NCI-H82 (cell line): ENCODE measurements at regions not wholly inside any gene's neighbourhood (a gene's known extent, or its start where the extent isn't known, plus 50 kb on each side); places are given as distances from the start of the nearest gene placed in this dataset.

ENCODE experiments used
- DNase-seq: peaks from one replicate; lab custom pipeline; 2025; lab: John Stamatoyannopoulos, UW

DNA sequence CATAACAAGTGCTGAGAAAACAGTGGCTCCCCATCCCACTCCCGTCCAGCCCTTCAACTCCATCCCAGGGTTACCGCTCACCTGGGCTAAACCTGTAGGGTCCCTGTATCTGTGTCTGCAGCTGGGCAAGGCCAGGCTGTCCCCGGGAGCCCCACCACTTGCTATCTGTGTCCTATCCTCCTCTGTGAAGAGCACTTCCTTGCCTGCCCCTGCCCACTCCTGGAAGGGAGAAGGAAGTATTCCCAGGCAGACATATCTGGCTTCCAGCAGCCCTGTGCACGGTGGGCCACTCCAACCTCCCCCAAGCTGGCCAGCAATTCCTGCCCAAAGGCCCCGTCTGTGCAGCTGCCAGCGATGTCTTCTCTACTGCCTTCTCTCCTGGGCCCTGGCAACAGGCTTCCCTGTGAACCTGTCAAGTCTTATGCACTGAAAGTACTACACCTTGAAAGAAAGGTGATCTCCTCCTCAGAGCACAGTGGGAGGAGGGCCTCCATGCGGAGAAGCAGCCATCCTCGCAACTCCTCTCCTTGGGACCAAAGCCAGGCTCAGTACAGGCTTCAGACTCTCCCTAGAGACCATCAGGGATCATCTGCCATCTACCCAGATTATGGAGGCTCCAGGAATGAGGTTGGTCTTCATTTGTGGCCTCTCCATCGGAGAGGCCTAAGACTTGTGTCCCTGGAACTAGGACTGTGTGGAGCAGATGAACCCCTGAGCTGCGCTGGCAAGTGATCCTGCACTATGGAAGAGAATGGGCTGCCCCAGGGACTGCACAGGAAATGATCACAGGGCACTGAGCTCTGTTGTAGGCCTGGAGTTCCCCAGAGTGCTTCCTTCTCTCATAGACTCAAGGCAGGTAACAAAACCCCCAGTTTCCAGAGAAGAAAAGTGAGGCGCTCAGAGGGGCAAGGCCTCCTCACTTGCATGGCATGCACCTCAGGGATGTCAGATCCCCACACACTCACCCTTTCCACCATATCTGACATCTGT, 663.6 kb downstream of the BCL11B start:
- no peak for DNase-seq

DNA sequence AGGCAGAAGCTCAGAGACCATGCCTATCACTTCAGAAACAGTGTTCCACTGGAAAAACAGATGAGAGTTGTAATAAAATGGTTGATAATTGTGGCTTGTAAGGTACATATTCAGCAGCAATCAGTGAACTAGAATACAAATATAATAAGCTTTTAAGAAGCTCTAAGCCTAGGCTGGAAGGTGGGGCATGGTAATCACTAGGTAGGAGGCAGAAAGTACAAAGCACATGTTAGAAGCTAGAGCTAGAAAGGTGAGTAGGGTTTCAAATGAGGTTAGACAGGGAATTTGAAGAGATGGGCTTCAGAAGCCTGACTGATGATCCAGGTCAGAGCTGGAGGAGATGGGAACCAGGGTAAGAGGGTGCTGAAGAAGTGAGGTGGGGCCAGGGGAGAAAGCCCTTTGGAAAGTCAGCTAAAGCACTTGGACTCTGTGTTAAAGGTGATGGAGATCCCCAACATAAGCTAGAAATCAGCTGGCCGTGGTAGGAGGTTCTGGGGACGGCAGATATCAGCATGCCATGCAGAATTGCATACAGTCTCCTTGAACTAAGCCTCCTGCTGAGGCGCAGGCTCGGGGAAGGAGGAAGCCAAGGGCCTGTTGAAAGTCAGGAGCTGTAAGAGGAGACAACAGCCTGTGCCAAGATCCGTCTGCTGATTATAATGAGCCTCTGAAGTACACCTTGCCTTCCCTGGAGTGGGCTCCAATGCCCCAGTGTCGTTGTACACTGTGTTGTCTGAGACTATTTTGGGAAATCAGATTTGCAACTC, 659.4 kb downstream of the BCL11B start:
- DNase-seq, result no peak

DNA sequence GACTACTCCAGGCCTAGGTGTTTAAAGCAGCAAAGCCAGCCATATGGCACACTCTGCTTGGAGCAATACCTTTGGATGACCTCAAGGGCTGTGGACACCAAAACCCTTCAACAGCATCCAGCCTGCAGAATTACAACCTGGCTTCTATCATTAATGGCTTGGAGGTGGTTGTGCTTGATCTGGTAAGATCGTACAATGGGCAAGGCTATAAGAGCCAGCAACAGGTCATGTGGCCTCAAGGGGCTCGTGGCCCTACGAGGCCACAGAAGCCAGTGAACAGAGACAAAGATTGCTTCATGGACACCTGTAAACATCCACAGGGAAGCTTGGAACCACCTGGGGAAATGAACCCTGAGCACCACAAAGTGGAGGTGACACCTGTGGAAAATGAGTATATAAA, 657.3 kb downstream of the BCL11B start:
- peak; percentile 8 for DNase-seq

DNA sequence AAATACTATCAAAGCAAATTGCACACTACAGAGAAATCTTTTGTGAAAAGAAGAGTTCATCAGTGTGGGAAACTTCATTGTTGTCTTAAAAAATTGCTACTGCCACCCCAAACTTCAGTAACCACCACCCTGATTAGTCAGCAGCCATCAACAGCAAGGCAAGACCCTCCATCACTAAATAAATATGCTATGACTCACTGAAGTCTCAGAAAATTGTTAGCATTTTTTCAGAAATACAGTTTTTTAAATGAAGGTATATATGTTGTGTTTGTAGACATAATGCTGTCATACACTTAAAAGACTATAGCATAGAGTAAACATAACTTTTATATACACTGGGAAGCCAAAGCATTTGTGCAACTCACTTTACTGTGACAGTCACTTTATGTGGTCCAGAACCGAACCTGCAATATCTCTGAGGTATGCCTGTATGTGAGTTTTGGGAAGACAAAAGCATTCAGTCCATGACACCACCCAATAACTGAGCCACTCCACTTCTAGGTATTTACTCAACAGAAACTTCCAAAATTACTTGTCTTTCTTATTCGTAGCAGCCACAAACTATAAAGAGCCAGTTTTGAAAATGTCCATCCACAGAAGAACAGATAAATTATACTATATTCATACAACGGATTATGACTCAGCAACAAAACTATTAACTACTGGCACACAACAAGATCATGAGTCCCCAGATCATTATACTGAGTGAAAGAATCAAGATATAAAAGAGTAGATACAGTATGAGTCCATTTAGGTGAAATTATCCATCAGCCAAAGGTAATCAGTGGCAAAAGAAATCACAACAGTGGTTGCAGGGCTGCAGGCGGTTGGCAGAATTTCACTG, 649.6 kb downstream of the BCL11B start:
- no peak for DNase-seq

DNA sequence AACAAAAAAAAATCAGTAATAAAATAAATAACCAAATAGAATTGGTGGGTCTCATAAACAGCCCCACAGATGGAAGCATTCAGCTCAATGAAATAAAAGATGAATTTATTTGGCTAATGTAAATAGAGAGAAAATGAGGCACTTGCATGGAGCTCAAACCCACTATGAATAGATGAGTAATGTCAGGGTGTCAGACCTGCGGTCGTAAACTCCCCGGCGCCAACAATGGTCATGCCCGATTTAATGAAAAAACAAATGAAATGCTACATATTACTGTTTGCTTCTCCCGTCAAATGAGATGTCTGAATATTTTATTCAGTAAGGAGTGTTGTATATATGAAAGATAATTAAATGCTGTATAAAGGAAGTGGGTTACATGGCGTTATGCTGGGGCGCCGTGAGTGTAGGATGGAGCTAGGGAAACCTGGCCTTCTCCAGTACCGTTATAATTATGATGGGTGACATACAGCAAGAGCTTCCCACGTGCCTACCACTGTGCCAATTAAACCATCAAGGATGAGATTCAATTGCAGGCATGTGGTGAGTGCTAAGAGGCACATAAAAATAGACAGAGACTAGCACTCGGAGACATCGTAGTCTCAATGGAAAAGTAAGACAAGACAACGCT, 648.1 kb downstream of the BCL11B start:
- no peak for DNase-seq

DNA sequence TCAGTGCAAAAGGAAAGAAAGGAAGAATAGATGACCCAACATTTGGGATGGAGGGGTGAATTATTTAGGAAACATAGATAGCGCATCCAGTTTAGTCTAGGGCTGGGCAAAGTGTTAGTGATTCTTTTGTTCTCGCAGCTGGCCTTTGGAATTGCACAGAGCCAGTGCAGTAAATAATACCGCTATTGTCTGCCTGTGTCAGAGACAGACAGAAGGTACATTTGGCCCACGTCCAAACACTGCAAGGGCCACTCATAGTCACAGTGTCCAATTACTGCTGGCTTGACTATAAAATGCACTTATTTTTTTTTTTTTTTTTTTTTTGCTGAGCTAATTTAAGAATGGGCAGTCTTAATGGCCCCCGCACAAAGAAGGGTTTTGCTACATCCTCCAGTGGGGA, 638.6 kb downstream of the BCL11B start:
- peak; percentile 85 for DNase-seq

DNA sequence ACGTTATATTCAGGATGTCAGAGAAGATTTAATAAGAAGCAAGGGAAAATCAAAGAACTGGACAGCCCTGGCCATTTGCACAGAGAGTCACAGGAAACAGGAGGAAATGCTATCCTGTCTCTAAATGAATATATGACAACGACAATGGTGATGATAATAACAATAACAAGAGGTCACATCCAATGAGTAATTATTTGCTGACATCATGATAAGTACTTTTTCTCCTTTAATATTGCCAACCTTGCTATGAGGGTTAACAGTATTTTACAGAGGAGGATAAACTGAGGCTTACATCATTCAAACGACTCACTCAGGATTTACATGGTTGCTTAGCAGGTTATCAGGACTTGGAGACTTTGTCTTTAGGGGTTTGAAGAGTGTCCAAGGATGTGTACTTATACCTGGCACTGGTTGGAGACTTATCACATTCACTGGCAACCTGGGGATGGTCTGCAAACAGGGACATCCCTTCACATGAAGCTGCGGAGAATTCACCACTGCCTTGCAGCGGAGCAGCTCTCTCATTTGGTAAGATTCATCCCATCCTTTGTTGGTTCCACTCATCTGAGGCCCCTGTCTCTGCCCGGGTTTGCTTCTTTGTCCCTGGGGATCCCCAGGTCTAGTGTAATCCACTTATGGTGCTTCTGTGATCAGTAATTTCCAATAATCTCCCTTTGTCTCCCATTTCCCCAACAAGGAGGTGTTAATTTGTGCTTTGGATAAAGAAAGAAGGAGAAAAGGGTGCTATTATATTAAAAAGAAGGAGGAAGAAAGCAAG, 637.8 kb downstream of the BCL11B start:
- peak; percentile 81 for DNase-seq

DNA sequence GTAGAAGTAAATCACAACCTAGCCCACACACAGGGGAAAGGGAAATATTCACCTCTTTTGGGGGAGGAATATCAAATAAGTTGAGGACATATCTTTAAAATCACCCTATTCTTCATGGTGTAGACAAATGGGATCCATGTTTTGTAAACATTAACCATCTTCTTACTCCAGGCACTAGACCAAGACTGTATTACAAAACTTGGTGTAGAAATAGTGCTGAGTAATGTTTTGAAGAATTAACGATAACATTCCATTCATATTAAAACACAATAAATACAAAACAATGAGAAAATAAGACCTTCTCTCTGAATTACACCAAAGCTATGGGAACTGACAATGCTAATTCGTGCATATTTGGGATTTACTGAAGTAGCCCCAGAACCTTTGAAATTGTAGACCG, 633.6 kb downstream of the BCL11B start:
- no peak for DNase-seq

DNA sequence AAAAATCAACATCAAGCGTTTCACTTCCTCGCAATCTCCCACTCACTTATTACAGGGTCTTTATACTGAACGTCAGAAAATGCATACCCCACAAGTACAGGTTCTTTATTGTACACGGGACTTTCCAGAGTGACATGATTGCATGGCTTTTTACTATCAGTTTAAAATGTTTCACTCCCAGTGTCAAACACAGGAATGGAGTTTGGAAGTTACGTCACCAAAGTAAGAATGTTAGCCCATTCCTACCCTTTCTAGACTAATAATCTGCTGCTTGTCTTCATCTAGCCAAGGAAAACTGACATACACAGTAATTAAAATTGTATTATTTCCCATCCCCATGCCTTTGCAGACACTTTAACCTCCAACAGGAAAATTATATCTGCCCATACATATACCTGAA, 624.2 kb downstream of the BCL11B start:
- DNase-seq, result no peak

DNA sequence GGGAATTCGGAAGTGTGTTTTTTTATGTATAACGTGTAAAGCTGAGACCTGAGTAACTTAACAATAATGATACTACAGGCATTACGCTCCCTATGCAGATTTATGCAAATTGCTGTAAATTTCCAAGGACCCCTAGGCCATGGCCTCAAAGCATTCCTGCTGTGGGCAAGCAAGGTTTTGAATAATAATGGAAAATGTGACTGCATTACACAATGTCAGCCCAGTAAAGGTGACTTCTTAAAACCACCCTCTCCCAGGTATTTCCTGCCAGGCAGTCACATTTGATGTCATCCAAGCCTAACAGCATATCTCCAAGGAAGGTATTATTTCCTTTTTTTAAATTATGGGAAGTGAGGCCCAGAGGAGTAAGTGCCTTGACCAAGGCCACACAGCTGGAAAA, 621.0 kb downstream of the BCL11B start:
- DNase-seq, result no peak

DNA sequence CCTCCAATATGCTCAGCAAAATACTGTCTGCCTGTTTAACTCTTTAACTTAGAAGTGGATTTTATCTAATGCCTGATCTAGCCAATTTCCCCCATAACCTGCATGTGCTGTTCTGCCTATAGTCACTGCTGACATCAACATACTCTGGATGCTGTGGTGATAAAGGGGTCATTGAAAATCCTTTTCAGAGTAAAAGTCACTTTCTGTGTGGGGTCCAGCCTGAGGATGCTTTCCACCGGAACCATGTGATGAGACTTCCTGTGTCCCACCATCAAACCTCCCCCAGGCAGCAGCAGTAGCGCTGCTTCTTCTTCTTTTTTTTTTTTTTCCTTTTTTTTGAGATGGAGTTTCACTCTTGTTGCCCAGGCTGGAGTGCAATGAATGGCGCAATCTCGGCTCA, 607.0 kb downstream of the BCL11B start:
- DNase-seq, result no peak

DNA sequence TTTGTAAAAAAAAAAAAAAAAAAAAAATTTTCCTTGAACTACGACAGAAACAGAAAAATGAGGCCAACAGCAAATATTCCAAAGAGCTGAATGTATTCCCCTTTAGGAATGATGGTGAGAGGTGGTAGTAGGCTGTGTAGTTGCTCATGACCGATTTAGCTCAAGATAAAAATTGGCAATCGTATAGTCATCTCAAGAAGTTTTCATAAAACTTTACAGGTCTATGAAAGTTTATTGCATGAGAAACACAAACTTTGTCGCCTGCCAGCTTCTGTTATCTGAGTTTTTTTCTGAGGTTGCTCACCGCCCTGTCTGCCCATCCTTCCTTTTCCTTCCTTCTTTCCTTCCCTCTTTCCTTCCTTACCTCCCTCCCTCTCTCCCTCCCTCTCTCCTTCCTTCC, 605.5 kb downstream of the BCL11B start:
- DNase-seq, result no peak

DNA sequence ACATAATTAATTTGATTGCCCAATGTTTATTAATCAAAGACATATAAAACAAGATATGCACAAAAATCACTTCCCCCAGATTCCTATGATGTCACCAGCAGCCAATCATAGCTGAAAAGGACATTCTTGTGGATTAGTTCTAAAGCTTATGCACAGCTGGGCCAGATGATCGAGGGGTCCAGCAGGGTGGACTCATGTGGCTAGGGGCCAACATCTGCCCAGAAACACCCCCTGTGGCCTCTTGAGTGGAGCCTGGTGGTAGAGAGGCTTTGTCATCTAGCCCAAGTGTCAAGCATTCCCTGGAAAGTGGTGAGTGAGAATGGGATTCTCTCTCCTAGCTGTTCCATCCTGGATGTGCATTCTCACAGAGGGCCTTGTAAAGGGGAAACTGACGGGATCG, 590.0 kb downstream of the BCL11B start:
- DNase-seq, result no peak

DNA sequence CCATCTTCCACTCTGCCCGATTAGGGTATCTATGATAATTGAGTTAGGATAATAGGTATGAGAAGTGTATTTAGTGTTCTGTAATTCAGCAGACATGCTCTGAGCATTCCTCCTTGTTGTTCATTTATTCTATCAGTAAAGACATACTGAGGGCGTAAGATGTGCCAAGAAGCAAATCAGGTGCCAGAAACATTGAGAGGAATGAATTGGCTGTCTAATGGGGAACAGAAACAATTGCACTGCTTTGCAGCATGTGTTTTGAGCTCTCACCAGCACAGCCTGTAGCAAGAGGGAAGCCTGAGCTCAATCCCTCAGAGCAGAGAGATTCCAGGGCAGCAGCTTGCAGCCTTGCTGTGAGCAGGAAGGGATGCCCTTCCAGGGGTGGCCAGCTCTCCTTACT, 589.3 kb downstream of the BCL11B start:
- DNase-seq, result no peak

DNA sequence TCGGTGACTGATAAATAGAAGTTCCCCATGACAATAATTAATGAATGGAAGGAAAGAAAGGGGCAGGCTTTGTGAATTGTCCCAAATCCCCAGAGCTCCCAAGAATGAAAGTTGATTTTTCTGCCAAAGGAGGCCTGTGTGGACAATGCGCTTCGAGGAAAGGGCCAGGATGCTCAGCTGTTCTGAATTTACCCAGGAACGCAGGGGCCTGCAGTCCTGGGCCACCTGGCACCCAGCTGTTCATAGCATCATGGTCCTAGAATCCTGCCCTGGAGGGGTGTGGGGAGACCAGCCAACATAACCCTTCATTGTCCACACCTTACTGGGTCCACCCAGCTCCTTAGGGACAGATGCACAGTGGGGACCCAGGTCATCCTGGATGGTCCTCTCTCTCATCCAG, 587.5 kb downstream of the BCL11B start:
- DNase-seq, result no peak

DNA sequence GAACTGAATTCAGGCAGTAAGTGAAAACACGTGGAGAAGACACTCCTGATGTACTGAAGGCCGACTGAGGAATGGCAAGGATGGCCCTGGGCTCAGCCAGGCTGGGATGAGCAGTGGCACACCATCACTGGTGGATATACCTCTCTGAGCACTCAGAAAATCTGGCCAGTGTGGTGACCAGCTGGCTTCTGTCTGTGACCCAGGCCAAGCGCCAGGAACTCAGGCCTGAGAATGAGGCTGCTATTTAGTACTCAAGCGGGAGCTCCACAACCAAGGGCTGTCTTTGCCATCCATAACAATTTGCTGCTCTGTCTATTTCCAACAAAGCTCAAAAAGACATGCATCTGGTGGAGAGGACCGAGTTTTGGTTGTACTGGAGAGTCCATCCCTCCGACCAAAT, 586.3 kb downstream of the BCL11B start:
- DNase-seq, result no peak

DNA sequence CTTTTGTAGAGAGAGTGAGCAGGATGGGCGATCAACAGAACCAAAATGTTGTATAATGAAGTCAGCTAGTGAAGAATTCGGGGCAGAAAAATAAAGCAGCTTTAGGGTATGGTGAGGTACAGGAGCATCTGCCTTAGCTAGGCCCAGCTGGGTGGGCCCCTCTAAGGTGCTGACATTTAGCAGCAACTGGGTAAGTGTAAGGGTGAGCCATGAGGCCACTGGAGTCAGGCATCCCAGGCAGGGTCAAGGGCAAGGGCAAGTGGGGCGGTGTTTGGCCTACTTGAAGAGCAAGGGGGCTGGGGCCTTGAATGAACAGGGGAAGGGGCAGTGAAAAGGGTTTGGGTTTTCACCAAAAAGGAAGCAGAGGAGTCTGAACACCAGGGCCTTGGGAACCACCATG, 583.6 kb downstream of the BCL11B start:
- DNase-seq, result no peak

DNA sequence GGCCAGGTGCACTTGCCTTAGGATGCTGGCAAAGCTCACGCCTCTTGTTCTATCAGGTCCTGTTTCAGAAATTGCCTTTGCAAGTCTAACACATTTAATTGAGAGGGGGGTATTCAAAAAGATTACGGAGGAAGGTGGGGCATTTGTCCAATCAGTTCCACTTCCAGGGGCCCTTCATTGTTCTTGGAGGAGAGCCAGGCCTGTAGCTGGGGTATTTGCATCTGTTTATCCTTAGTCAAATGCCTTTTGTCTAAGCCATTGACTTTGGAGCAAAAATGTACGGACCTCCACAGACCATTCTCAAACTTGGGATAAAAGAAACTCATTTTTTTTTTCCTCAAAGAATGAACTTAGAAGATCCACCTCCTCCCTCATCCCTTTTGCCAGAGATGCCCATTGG, 582.0 kb downstream of the BCL11B start:
- no peak for DNase-seq

DNA sequence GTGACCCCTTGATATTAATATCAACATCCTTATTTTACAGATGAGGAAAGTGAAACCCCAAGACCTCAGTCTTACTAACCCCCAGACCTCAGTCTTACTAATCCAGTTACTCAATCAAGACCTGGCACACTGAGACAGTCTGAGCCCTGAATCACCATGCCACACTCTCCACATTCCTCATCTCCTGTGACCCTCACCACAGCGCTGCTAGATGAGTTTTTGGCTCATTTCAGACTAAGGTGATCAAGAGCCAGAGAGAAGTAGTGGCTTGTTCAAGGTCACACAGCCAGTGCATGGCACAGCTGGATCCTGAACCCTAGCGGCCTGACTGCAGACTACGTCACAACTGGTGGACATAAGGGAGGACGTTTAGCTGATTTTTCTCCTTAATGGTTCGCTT, 579.2 kb downstream of the BCL11B start:
- DNase-seq, result no peak

DNA sequence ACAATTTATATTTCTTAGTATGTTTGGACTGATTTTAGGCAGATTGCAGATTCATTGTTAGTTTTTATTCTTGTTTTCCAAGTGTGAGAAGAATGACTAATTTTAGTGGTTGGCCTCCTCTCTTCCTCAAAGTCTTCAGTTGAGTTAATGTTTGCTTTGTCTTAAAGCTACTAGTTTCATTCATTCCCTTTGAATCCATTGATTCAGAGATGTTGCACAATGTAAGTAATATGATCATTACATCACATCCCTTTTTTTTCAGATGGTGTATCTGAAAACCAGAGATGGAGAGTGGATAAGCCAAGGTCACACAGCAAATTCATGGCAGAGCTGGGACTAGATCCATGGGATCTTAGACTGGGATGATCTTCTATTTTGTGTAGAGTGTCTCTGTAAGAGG, 577.5 kb downstream of the BCL11B start:
- no peak for DNase-seq

DNA sequence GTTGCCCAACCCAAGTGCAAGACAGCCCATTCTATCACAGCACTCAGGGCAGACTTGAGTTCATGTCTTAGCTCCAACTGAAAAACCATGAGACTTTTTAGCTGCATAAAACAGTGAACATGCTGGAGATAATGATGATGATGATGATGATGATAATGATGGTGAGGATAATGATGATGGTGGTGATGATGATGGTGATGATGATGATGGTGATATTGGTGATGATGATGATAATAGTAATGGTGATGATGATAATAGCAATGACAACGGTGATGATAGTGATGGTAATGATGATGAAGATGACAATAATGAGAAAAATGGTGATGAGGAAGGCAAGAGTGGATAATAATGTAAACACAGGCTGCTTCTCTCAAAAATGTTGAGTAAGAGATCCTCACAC, 576.2 kb downstream of the BCL11B start:
- DNase-seq, result no peak
